ENCODE measurements at regions not wholly inside any gene's neighbourhood (a gene's known extent, or its start where the extent isn't known, plus 50 kb on each side); places are given as distances from the start of the nearest gene placed in this dataset.
"Not testable (repeated sequence)": the region's sequence is repeated elsewhere in the genome, so short reads cannot be mapped to it uniquely, and the experiment has no call there.

DNA sequence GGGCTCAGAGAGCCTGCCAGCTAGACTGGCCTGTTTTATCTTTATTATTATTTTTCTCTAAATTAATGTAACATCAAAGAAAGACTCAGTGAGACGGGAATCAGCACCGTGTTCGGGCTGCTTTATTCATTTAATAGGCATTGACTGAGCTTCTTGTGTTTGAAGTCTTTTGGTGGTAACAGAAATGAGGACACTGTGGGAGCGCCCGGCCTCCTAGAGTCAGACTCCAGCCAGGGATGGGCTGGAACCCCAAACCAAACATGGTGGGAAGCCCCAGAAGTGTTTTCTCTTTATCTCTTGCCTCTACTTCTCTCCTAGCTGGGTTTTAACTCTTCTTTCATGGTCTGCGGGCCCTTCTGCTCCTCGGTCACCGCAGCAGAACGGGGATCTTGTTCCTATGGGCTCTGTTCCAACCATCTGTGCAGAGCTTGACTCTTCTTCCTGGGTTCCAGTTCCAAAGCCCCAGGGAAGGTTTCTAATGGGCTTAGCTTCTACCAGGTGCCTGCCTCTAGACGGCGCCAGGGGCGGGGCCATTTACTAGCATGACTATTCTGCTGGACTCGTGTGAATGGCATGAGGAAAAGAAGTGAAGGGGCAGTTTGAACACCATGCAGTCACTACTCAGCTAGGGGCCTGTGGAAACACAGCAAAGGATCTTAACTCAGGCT lies 123.8 kb downstream of the FGF18 start:
- no peak for DNase-seq

DNA sequence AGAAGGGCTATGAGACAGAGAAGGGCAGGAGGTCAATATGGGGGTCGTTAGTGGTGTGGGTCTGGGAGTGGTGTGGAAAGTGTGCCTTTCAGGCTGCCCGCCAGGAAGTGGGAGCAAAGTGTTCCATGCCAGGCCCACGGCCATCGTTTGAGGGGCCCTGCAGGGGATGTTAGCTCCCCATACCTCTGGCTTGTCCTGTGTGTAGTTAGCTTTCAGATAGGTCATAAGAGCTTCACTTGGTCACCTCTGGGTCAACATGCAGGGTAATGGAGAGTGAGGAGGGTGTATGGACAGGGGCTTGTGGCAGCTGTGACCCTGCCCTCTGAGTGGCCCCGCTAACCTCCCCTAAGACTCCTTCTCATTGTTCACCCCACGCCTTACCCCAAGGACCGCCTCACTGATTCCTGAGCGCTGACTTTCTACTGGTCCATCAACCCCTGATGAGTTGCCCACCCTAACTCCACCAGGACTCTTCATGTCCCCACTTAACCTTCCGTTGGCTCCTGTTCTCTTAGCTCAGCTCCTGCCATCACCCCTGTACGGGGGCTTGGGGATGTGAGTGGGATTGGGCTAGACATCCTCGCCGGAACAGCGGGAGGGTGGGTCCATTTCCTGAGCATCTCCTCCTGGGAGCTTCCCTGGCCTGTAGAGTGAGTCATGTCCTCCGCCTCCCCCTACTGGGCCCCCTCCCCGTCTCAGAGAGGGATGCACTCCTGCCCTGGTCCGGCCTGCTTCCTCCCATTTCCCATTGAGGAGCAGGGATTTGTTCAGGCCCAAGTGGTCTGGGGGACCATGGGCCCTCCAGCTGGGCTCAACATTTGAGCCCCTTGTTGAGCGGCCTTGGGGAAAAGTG lies 125.7 kb downstream of the FGF18 start:
- DNase-seq = no peak

- no peak for DNase-seq
Measured at GRCh38 chr5:171549274-171549673, 129.8 kb downstream of the FGF18 start.

DNA sequence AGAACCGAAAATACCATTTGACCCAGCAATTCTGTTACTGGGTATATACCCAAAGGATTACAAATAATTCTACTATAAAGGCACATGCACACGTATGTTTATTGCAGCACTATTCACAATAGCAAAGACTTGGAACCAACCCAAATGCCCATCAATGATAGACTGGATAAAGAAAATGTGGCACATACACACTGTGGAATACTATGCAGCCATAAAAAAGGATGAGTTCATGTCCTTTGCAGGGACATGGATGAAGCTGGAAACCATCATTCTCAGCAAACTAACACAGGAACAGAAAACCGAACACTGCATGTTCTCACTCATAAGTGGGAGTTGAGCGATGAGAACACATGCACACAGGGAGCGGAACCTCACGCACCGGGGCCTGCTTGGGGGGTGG lies 134.4 kb downstream of the FGF18 start:
- not testable (repeated sequence) for DNase-seq

- no peak for DNase-seq
Measured at GRCh38 chr5:171555160-171555559, 135.7 kb downstream of the FGF18 start.

GRCh38 chr5:171562822-171563221 lies 143.4 kb downstream of the FGF18 start:
- peak; percentile 44 for DNase-seq

- no peak for DNase-seq
Measured at GRCh38 chr5:171568389-171568788, 148.9 kb downstream of the FGF18 start.

- no peak for DNase-seq
Measured at GRCh38 chr5:171569065-171569712, 149.7 kb downstream of the FGF18 start.

- no peak for DNase-seq
Measured at GRCh38 chr5:171570244-171570825, 150.9 kb downstream of the FGF18 start.

DNA sequence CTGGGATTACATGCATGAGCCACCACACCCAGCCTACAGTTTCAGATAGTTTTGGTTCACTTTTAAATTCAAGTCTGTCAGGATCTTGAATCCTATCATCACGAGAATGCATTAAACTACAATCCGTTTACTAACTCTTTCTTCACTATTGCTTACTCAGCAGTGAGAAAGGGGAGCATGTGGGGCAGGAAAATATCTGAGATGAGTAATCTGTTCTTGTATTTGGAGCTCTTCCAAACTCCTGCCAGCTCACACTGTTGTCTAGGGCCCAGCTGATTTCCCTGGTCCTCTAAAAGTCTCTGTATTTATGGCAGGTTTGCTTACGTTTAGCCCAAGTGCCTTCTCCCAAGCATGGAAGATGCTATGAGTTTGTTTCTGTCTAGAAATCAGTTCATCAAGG lies 152.2 kb downstream of the FGF18 start:
- no peak for DNase-seq

DNA sequence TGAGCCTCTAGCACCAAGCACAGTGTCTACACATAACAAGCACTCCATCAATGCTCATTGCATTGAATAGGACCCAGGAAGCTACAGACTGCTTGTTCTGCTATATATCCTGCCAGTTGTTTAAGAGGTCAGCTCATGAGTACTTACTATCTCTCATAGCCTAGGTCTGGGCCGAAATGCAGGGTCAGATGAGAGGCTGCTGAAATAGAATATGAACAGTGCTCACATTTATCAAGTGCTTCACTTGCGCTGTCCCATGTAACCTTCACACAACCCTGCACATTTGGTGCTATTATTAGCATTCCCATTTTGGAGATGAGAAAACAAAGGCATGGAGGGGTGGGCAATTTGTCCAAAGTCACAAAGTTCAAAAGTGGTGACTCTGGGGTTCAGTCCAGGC lies 153.6 kb downstream of the FGF18 start:
- no peak for DNase-seq

DNA sequence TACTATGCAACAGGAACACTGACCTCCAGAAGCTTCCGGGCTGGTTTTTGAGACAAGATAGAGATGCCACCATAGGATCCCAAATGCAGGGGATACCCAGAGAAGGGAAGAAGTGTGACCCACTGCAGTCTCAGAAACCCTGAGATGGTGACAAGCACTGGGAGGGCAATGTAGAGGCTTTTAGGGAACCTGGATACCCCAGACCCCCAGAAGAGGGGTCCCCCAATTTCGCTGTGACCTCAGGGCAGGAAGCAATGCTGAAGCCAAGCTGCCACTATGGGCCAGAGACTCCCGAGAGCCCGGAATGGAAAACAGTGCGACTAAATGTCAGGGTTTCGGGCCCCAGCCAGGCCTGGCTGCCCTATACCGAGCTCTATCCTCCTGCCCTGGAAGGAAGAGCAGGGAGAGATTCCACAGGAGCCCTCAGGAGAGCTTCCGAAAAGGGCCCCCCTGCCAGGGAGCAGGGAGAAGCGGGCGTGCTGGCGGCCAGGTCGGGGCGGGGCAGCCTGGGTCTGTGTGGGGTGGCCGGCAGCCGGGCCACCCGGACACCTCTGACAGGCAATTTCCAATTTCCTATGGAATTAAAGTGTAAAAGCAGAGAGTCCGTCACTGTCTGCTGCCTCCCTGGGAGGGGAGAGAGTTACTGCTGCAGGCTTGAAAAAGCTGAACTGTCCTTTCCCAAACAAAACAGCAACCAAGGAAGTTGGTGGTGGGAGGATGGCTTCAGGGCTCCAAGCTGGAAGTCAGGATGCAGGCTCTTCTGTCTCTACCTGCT lies 154.2 kb downstream of the FGF18 start:
- DNase-seq = no peak

DNA sequence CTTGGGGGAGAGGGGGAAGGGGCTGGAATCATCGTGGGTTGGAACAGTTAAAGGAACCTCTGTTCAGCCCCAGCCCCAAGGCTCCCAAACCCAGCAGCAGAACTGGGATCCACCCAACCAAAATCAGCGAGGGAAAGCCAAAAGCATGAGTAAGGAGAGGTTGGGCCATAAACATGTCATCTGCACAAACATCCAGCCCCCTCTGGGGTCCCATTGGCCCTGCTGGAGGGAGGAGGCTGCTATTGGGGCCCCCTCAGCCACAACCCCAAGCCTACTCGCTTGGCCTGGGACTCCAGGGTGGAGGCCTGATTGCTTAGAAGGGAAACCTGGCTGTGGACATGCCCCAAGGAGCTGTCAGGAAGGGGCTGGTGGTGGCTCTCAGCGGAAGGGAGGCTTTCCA lies 154.9 kb downstream of the FGF18 start:
- no peak for DNase-seq

GRCh38 chr5:171575386-171575785 lies 155.9 kb downstream of the FGF18 start:
- no peak for DNase-seq

DNA sequence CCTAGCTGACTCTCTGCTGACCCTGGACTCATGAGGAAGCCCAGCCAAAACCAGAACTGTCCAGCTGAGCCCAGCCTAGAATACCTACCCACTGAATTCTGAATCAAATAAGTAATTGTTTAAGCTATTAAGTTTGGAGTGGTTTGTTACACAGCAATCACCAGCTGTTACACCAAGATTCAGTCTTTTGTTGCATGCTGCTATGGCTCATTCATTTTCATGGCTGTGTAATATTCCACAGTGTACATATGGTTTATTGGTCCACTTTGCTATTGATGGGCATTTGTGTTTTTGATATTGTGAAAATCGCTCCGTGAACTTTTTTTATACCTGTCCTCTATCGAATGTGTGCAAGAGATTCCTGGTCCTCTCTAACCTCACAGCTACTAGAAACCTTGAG lies 156.4 kb downstream of the FGF18 start:
- DNase-seq = no peak

DNA sequence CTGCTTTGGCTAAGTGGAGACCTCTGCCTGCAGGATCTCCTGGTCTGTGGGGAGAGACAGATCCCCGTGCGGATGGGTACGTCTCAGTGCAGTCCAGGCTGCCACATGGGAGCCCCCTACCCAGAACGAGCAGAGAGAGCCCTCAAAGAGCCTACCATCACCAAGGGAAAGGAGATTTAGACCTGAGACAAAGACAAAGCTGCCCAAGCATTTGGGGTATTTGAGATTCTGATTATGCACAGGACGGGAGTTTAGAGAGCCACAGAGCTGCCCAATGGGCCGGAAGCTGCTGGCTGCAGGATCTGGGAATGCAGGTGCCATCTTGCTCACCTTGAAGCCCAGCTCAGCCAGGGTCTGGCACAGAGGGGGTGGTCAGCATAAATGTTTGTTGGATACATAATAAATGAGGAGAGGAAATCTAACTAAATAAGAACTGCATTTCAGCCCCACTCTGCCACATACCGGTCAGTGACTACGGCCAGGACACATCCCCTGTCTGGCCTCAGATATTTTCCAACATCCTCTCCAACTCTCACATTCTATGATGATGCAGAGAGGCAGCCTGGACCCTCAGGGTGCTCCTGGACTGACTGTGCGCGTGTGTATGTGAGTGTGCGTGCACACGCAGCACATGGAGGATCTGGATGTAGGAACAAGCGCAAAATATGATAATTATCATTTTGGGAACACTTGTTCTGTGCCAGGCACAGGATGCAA lies 157.8 kb downstream of the FGF18 start:
- no peak for DNase-seq

DNA sequence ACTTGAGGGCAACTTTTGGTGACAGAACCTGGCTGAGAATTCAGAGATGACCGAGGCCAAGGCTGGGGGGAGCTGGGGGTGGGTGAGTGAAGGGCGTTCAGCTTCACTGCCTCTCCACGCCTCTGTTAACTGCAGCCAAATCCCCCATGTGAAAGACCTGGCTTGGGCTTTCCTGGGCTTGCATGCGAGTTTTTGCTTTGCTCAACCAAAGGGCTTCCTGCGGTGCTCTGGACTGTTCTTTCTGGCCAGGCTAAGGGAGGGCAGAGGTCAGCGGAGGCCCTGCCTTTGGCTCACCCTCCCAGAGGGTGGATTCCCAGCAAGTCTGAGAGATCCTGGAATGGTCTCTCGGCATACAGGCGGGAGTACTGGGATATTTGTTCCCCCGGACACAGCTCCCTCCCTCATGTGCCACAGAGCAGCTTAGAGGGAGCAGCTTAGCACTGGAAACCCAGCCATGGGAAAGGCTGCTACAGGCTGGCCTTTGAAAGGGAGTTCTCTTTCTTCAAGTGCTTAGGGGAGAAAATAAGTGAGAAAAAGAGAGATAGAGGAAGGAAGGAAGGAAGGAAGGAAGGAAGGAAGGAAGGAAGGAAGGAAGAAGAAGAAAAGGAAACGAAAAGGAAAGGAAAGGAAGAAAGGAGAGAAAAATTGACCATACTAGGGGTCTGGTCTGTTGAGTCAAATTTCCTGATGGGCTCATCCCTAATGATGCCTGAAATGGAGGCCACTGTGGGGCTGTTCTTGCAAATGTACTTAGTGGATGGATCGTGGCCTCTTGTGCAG lies 158.8 kb downstream of the FGF18 start:
- no peak for DNase-seq

GRCh38 chr5:171578829-171579491 lies 159.5 kb downstream of the FGF18 start:
- DNase-seq = no peak

- no peak for DNase-seq
Measured at GRCh38 chr5:171579976-171580411, 160.5 kb downstream of the FGF18 start.

DNA sequence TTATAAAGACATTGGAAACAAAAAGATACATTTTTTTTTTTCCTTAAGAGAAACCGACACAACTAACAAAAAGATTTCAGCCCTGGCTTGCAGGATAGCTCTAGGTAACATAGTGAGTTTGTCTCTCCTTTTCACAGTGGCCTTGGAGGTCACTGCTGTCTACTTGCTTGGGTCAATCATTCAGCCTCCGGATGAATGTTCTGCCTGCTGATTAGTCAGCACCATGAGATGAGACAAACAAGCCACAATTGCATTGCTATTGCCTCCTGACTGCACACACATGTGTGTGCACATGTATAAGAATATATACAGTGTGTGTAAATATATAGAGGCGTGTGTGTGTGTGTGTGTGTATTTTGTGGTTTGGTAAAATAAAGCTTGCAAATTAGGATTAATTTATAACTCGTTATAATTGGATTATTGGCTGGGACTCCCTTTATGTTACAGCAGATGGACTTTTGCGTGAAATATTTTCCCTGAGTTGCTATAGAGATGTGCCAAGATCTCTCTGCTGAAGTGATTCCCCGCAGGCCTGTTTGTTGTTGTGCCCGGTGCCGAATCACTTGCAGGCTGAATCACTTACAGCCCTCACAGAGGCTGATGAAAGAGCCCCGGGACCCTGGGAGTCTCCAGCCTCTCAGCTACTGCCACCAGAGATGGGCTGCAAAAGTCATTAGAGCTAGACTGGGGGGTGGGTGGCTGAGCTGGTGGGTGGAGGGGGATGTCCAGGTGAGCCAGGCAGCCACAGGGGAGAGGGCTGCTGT lies 161.2 kb downstream of the FGF18 start:
- no peak for DNase-seq

All from stimulated activated CD4-positive, alpha-beta T cell treated with anti-CD3 and anti-CD28 coated beads, Interleukin-1b, Interleukin-23, amount 100 ng/mL, for 48 hours (primary cell).